ENCODE measurements at regions not wholly inside any gene's neighbourhood (a gene's known extent, or its start where the extent isn't known, plus 50 kb on each side); places are given as distances from the start of the nearest gene placed in this dataset.

DNA sequence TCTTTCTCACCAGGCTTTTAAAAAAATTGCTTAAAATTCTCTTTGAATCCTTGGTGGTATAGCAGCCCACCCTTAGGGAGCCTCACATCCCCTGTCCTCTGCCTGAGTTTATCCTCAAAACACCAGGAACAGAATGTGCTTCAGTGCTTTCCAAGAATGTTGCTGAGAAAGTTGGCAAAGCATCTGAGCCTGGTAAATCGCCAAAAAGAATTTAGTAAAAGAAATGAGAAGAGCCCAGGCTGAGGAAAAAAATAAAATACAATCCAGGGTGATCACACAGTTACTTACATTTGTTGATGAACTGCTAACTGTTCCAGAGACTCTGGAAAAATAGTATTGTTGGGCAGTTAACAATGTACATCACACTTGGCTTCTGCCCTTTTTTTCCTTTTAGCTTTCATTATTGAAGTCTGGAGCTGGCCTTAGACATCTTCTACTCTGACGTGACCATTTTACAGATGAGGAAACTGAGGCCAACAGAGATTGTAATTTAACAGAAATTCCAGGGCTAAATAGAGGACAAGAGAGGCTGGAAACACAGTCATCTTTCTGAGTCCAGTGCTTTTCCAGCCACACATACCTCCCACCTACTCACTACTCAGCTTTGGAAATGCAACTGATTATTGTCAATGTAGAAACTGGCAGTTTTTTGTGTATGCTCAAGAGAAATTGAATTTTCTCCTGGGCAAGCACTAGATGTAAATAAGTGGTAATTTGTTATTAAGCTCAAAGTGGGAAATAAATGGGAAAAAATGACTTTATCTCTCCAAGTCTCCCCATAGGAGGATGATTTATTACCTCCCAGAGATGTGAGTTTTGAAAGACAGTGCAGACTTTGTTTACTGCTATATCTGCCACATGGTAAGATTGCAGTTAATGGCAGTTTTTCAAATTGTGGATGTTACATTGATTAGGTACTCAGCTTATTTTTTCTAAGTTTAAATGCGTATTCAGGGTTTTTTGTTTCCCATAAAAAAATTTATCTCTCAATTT is 86.7 kb upstream of the ALDH1A1 start:
- POLR2A ChIA-PET (ENCODE audit: unreplicated experiment), result no interaction called here
- intact Hi-C loops (cut with micrococcal nuclease) (loop anchor here (5.0 kb wide), 1 partner anchor 42 kb away; no protein-coding TSS in a partner anchor), dilution Hi-C loops (cut with HindIII; ENCODE audit: low sequenced_read_pairs, unreplicated experiment) (no loop called here), in situ Hi-C loops (cut with MboI; ENCODE audit: low sequenced_read_pairs) (no loop called here)
- no peak for TF ChIP-seq NFE2L2 (IDR thresholded peaks at IDR 0.05; ENCODE audit: low read depth, low read length)
- TF ChIP-seq RFX5 (IDR thresholded peaks at IDR 0.05; ENCODE audit: low read depth, low read length), result no peak
- TF ChIP-seq MAFK (IDR thresholded peaks at IDR 0.05; ENCODE audit: low read depth, low read length), result no peak
- no peak for TF ChIP-seq USF2 (IDR thresholded peaks at IDR 0.05; ENCODE audit: low read depth, low read length)
- no peak for TF ChIP-seq FOS (IDR thresholded peaks at IDR 0.05; ENCODE audit: low read depth, low read length)
- TF ChIP-seq MXI1 (IDR thresholded peaks at IDR 0.05; ENCODE audit: borderline replicate concordance, low read depth, low read length), result no peak
- TF ChIP-seq CHD1 (IDR thresholded peaks at IDR 0.05; ENCODE audit: low read depth, low read length), result no peak
- TF ChIP-seq ELK1 (IDR thresholded peaks at IDR 0.05; ENCODE audit: borderline replicate concordance, low read depth, low read length), result no peak
- no peak for TF ChIP-seq BHLHE40 (IDR thresholded peaks at IDR 0.05; ENCODE audit: low read depth, low read length)
- TF ChIP-seq MAZ (IDR thresholded peaks at IDR 0.05; ENCODE audit: borderline replicate concordance, low read depth, low read length), result no peak
- no peak for TF ChIP-seq SMC3 (IDR thresholded peaks at IDR 0.05; ENCODE audit: low read depth, low read length)
- no peak for TF ChIP-seq RAD21 (IDR thresholded peaks at IDR 0.05; ENCODE audit: low read length)
- TF ChIP-seq CEBPB (IDR thresholded peaks at IDR 0.05; ENCODE audit: low read depth, low read length), result no peak
- TF ChIP-seq CTCF (conservative IDR thresholded peaks at IDR 0.05; ENCODE audit: low read depth, low read length), result no peak
- TF ChIP-seq POLR2A (IDR thresholded peaks at IDR 0.05; ENCODE audit: low read depth, low read length), result no peak
- Histone ChIP-seq H3K9me1 (ENCODE audit: insufficient read depth, low read length) (no peaks in the 10 kb centered on the region), H2BK20ac (ENCODE audit: low read depth, low read length) (no peak overlapping the region), H2AK5ac (ENCODE audit: low read depth, low read length) (no peak overlapping the region), H3K36me3 (ENCODE audit: control insufficient read depth, insufficient read depth, low read length) (no peaks in the 10 kb centered on the region), H2BK120ac (ENCODE audit: low read depth, low read length) (no peak overlapping the region), H3K27me3 (ENCODE audit: control insufficient read depth, insufficient read depth, low read length) (peaks cover 2% of the 10 kb centered on the region; the same call in 1 of the 2 replicates), H3K23ac (ENCODE audit: low read depth, low read length) (no peak overlapping the region), H3K9me3 (ENCODE audit: control insufficient read depth, insufficient read depth, low read length) (no peaks in the 10 kb centered on the region), H3K4me1 (ENCODE audit: control insufficient read depth, insufficient read depth, low read length) (no peaks in the 10 kb centered on the region), H4K5ac (ENCODE audit: low read depth, low read length) (no peak overlapping the region), H2AFZ (replicated peaks; ENCODE audit: low read length, poor library complexity) (no peak overlapping the region), H4K91ac (ENCODE audit: insufficient read depth, low read depth, low read length) (no peak overlapping the region), H3K4me3 (ENCODE audit: insufficient read depth, low read depth, low read length) (no peak overlapping the region), H2AK9ac (replicated peaks; ENCODE audit: low read depth, low read length, poor library complexity) (no peak overlapping the region), H3K27ac (ENCODE audit: insufficient read depth, low read length) (no peak overlapping the region), H3K79me1 (ENCODE audit: low read depth in 1 of 2, low read length in 2 of 2) (no peaks in the 10 kb centered on the region), H3K56ac (ENCODE audit: extremely low read depth, insufficient read depth, low read length) (no peak overlapping the region), H3K18ac (ENCODE audit: low read depth, low read length) (no peak overlapping the region), H3K14ac (replicated peaks; ENCODE audit: low read depth, low read length) (no peak overlapping the region), H4K8ac (ENCODE audit: low read depth in 2 of 2, low read length in 2 of 2) (no peak overlapping the region), H3K4ac (ENCODE audit: low read depth, low read length) (no peak overlapping the region), H2BK15ac (ENCODE audit: low read depth, low read length) (no peak overlapping the region), H3K9ac (ENCODE audit: low read depth, low read length) (no peak overlapping the region), H2BK5ac (ENCODE audit: low read depth, low read length, poor library complexity, severe bottlenecking) (no peak overlapping the region), H3K4me2 (ENCODE audit: low read depth, low read length) (no peak overlapping the region), H4K20me1 (ENCODE audit: insufficient read depth, low read length) (no peaks in the 10 kb centered on the region)
- ATAC-seq (ENCODE audit: low read depth), result no peak
- WGBS, 2 experiments (ENCODE audit: extremely low coverage in 2 of 2, insufficient read length in 1 of 2), result no CpG with 5 or more reads among the region's 3 CpGs
- no peak for DNase-seq
- no TSS peak for BruUV-seq (replicated peaks)
- CTCF ChIA-PET, result interaction anchor here (1.2 kb wide), 1 partner anchor 13 kb away, joined by 3 read pairs; no protein-coding TSS in a partner anchor

All from IMR-90 (cell line).